Epithelial cell of proximal tubule (primary cell): ENCODE measurements at regions not wholly inside any gene's neighbourhood (a gene's known extent, or its start where the extent isn't known, plus 50 kb on each side); places are given as distances from the start of the nearest gene placed in this dataset.
"Not testable (repeated sequence)": the region's sequence is repeated elsewhere in the genome, so short reads cannot be mapped to it uniquely, and the experiment has no call there.

Experiments used
- DNase-seq: peaks from one replicate; pipeline ENCODE4 v3.0.0-alpha.2; 2011; ENCODE audit warnings: low read depth
- H3K4me3 ChIP-seq: 2 replicates; pipeline ENCODE4 v1.5.1; 2011; ENCODE audit warnings: low read depth, mild to moderate bottlenecking, low read length
- CTCF ChIP-seq: conservative IDR thresholded peaks from 2 replicates; pipeline ENCODE4 v1.5.1; 2012; ENCODE audit warnings: low read depth, mild to moderate bottlenecking, low read length

GRCh38 chr21:27040738-27041469 is 74.0 kb upstream of the ADAMTS5 start:
- H3K4me3 ChIP-seq, result no peak overlapping the region
- no peak for DNase-seq
- no peak for TF ChIP-seq CTCF

- no peak for TF ChIP-seq CTCF
- DNase-seq, result no peak
Measured at GRCh38 chr21:27036736-27037301, 69.9 kb upstream of the ADAMTS5 start.

GRCh38 chr21:27035791-27036190 is 68.9 kb upstream of the ADAMTS5 start:
- no peak for TF ChIP-seq CTCF
- DNase-seq, result no peak
- H3K4me3 ChIP-seq, result no peak overlapping the region

More at GRCh38 chr21:27036736-27037301, 69.9 kb upstream of the ADAMTS5 start:
- H3K4me3 ChIP-seq, result no peak overlapping the region

- no peak for TF ChIP-seq CTCF
- no peak overlapping the region for H3K4me3 ChIP-seq
- DNase-seq, result no peak
Measured at GRCh38 chr21:27034796-27035195, 67.9 kb upstream of the ADAMTS5 start.

GRCh38 chr21:27033471-27033870 is 66.6 kb upstream of the ADAMTS5 start:
- H3K4me3 ChIP-seq, result no peak overlapping the region
- TF ChIP-seq CTCF, result no peak
- no peak for DNase-seq

GRCh38 chr21:27026501-27026900 is 59.6 kb upstream of the ADAMTS5 start:
- TF ChIP-seq CTCF, result no peak
- DNase-seq, result no peak
- H3K4me3 ChIP-seq, result no peak overlapping the region

GRCh38 chr21:27025708-27026107 is 58.8 kb upstream of the ADAMTS5 start:
- not testable (repeated sequence) for DNase-seq, H3K4me3 ChIP-seq
